Duodenal mucosa (tissue), 2 donors: ENCODE measurements at regions not wholly inside any gene's neighbourhood (a gene's known extent, or its start where the extent isn't known, plus 50 kb on each side); places are given as distances from the start of the nearest gene placed in this dataset.

ENCODE experiments used
- H3K27ac ChIP-seq: one replicate; pipeline ENCODE4 v1.7.0; 2013; ENCODE audit warnings: low read depth, low read length
- H3K27me3 ChIP-seq, 2 donors: one replicate each; pipeline ENCODE4 v1.7.0; 2013; ENCODE audit warnings: low read length in 2 of 2, control low read depth in 1 of 2; ENCODE audit not compliant: insufficient read depth in 2 of 2, control insufficient read depth in 1 of 2
- H3K36me3 ChIP-seq, 2 donors: one replicate each; pipeline ENCODE4 v1.7.0; 2013; ENCODE audit warnings: low read length in 2 of 2, control low read depth in 1 of 2; ENCODE audit not compliant: insufficient read depth in 2 of 2, control insufficient read depth in 1 of 2
- H3K4me1 ChIP-seq, 2 donors: one replicate each; pipeline ENCODE4 v1.7.0; 2013; ENCODE audit warnings: low read length in 2 of 2, control low read depth in 1 of 2; ENCODE audit not compliant: insufficient read depth in 2 of 2, control insufficient read depth in 1 of 2
- H3K4me3 ChIP-seq, 2 donors: one replicate each; pipeline ENCODE4 v1.7.0; 2013; ENCODE audit warnings: low read length in 2 of 2, low read depth in 1 of 2
- H3K9ac ChIP-seq, 2 donors: one replicate each; pipeline ENCODE4 v1.7.0; 2013; ENCODE audit warnings: low read length in 2 of 2, low read depth in 1 of 2
- H3K9me3 ChIP-seq, 2 donors: one replicate each; pipeline ENCODE4 v1.7.0; 2013; ENCODE audit warnings: low read length in 2 of 2, control low read depth in 1 of 2; ENCODE audit not compliant: control insufficient read depth in 1 of 2

DNA sequence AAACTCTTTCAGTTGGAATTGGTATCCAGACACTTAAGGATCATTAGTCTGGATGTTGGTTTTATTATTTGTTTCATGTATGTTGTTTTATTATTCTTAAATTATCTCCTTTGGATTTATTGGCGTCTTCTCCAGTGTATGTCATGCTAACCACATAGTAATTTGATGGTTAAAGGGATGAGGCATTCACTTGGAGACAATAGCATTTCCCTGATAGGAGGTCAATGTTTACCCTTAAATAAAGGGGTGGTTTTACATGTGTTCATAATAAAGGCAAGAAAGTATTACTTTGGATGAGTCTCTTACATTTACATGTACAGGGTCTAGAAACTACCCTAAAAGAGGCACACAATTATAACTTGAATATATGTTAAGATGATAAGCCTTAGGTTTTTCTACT, 51.2 kb upstream of the RNF144B start:
- H3K9me3 ChIP-seq = no peaks in the 10 kb centered on the region

DNA sequence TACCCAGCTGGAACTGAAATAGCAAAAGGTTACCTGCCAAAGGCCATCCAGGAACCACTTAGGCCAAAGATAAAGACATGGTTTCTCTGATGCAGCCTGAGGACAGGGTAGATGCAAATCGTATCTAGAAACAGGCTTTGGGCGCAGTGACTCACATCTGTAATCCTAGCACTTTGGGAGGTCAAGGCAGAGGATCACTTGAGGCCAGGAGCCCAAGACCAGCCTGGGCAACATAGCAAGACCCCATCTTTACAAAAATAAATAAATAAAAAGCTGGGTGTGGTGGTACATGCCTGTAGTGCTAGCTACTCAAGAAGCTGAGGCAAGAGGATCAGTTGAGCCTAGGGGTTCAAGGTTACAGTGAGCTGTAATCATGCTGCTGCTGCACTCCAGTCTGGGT, 52.9 kb upstream of the RNF144B start:
- Histone ChIP-seq H3K4me3 (no peak overlapping the region), H3K4me1 (no peaks in the 10 kb centered on the region), H3K27me3 (no peaks in the 10 kb centered on the region), H3K9me3 (no peaks in the 10 kb centered on the region), H3K27ac (no peak overlapping the region), H3K36me3 (no peaks in the 10 kb centered on the region), H3K9ac (no peak overlapping the region)

More for the DNA sequence above, 51.2 kb upstream of the RNF144B start:
- no peaks in the 10 kb centered on the region for H3K4me1 ChIP-seq
- H3K9ac ChIP-seq = no peak overlapping the region
- no peaks in the 10 kb centered on the region for H3K36me3 ChIP-seq
- H3K27ac ChIP-seq = no peak overlapping the region
- no peak overlapping the region for H3K4me3 ChIP-seq
- H3K27me3 ChIP-seq = peaks cover 0 to 3% of the 10 kb centered on the region in 2 donors

DNA sequence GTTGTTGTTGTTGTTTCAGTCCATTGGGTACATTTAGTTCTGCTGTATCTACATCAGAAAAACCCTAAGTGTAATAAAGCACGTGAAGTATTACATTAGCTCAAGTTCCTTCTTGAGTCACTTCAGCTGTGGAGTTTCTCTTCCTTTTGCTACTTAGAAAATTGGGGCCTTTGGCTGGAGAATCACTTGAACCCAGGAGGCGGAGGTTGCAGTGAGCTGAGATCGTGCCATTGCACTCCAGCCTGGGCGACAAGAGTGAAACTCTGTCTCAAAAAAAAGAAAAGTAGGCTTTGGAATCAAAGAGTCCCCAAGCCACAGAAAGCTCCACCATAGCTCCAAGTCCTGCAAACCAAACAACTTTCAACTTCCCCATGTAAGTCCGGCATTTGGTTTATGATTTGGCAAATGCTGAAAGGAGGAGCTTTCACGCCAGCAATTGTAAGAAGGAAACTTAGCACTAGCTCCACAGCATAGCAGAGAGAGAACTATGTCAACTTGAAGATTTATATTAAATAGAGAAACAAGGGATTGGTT, 56.5 kb upstream of the RNF144B start:
- H3K4me1 ChIP-seq = no peaks in the 10 kb centered on the region
- H3K27me3 ChIP-seq = no peaks in the 10 kb centered on the region
- H3K9me3 ChIP-seq = no peaks in the 10 kb centered on the region
- no peaks in the 10 kb centered on the region for H3K36me3 ChIP-seq
- H3K9ac ChIP-seq = no peak overlapping the region
- no peak overlapping the region for H3K27ac ChIP-seq
- H3K4me3 ChIP-seq = no peak overlapping the region

DNA sequence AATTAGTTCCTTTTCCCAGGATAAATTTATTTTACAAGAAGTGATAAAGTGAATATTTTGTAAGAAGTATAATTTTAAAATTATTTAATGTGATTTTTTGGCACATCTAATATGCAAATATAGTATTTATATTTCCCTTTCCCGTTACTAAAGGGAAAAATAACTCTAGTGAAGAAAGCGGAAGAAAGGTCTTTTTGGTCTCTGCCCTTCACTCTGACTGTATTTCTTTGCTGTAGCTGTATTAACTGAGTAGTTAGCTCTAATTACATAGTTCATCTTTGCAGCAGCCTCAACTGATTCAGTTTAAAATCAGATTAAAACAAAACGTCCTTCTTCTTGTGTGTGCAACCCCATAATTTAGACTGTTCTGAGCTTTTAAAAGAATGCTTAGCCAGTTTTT, 57.4 kb upstream of the RNF144B start:
- Histone ChIP-seq H3K9me3 (no peaks in the 10 kb centered on the region), H3K27ac (peak overlapping the region; percentile 13), H3K4me1 (peaks cover 0 to under 1% of the 10 kb centered on the region in 2 donors), H3K9ac (no peak overlapping the region), H3K4me3 (no peak overlapping the region), H3K27me3 (no peaks in the 10 kb centered on the region), H3K36me3 (no peaks in the 10 kb centered on the region)

DNA sequence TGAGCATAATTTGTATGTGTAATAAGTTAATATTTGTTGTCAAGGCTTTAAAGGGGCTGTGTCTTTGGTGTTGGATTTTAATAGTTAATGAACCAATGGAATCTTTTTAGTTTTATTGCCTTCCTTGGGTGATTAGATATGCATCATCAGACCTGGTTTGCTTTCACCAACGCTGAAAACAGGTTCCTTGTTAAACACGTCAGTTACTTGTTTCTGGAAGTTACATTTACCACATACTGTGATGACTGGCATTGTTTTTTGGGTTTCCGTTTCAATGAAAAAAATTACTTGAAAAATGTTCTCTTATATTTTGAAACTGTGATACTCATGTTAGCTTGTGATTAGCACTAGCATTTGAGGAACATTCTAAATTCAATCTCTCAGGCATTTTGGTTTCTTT, 58.6 kb upstream of the RNF144B start:
- no peaks in the 10 kb centered on the region for H3K9me3 ChIP-seq
- no peaks in the 10 kb centered on the region for H3K27me3 ChIP-seq
- no peaks in the 10 kb centered on the region for H3K36me3 ChIP-seq
- peaks cover 0 to 6% of the 10 kb centered on the region in 2 donors for H3K4me1 ChIP-seq
- peak overlapping the region; percentile 13 for H3K27ac ChIP-seq
- no peak overlapping the region for H3K9ac ChIP-seq
- H3K4me3 ChIP-seq = no peak overlapping the region

- Histone ChIP-seq H3K27me3 (no peaks in the 10 kb centered on the region), H3K4me3 (no peak overlapping the region), H3K27ac (no peak overlapping the region)
Observed at GRCh38 chr6:18328070-18328469, 59.1 kb upstream of the RNF144B start.

GRCh38 chr6:18327626-18328025, 59.5 kb upstream of the RNF144B start:
- Histone ChIP-seq H3K4me3 (no peak overlapping the region), H3K27ac (no peak overlapping the region), H3K4me1 (peaks cover 0 to 6% of the 10 kb centered on the region in 2 donors), H3K9ac (no peak overlapping the region), H3K36me3 (no peaks in the 10 kb centered on the region), H3K27me3 (no peaks in the 10 kb centered on the region), H3K9me3 (no peaks in the 10 kb centered on the region)

More at GRCh38 chr6:18328070-18328469, 59.1 kb upstream of the RNF144B start:
- Histone ChIP-seq H3K9me3 (no peaks in the 10 kb centered on the region), H3K36me3 (no peaks in the 10 kb centered on the region), H3K4me1 (peaks cover 0 to 6% of the 10 kb centered on the region in 2 donors), H3K9ac (no peak overlapping the region)

- Histone ChIP-seq H3K4me1 (peaks cover 0 to 6% of the 10 kb centered on the region in 2 donors), H3K36me3 (no peaks in the 10 kb centered on the region)
Observed at GRCh38 chr6:18326980-18327379, 60.2 kb upstream of the RNF144B start.

DNA sequence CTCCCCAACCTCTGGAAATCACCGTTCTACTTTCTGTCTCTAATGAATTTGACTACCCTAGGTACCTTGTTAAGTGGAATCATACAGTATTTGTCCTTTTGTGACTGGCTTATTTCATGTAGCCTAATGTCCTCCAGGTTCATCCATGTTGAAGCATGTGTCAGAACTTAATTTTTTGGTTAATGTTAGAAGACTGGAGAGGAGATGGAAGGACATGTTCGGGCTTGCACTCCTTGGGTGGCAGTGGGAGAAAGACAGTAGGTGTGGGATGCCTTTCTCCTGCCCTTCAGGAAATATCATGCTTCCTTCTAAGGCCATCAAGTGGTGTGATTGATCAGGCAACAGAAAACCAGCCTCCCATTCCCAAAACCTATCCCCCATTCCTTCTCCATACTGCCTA, 61.1 kb upstream of the RNF144B start:
- H3K9ac ChIP-seq = no peak overlapping the region
- no peaks in the 10 kb centered on the region for H3K36me3 ChIP-seq
- H3K4me3 ChIP-seq = no peak overlapping the region
- no peak overlapping the region for H3K27ac ChIP-seq
- peaks cover 0 to 6% of the 10 kb centered on the region in 2 donors for H3K4me1 ChIP-seq
- H3K27me3 ChIP-seq = no peaks in the 10 kb centered on the region
- H3K9me3 ChIP-seq = no peaks in the 10 kb centered on the region

More at GRCh38 chr6:18326980-18327379, 60.2 kb upstream of the RNF144B start:
- no peak overlapping the region for H3K27ac ChIP-seq
- no peak overlapping the region for H3K9ac ChIP-seq
- H3K4me3 ChIP-seq = no peak overlapping the region
- H3K27me3 ChIP-seq = no peaks in the 10 kb centered on the region
- no peaks in the 10 kb centered on the region for H3K9me3 ChIP-seq

DNA sequence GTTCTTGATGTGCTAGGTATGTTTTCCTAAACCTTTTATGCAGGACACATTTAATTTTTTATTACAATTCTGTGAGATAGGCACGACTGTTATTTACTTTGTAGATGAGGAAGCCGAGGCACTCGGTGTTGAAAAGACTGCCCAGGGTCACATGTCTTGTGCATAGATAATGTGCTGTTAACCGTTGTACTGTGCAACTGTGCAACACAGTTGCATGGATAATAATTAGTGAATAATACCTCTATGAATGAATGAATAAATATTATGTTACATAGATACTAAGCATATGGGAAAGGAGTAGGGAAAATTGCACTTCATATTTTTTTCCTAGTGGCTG, 60.3 kb upstream of the DEK start:
- Histone ChIP-seq H3K9ac (no peak overlapping the region), H3K9me3 (no peaks in the 10 kb centered on the region), H3K36me3 (no peaks in the 10 kb centered on the region), H3K4me1 (peaks cover 0 to 6% of the 10 kb centered on the region in 2 donors), H3K4me3 (no peak overlapping the region), H3K27me3 (no peaks in the 10 kb centered on the region), H3K27ac (no peak overlapping the region)
